Endothelial cell (in vitro differentiated cells): ENCODE measurements at regions not wholly inside any gene's neighbourhood (a gene's known extent, or its start where the extent isn't known, plus 50 kb on each side); places are given as distances from the start of the nearest gene placed in this dataset.

Experiments used
- DNase-seq: peaks from one replicate; pipeline ENCODE4 v3.0.0; 2021; ENCODE audit warnings: low spot score
- H3K27ac Mint-ChIP-seq: one replicate; pipeline ENCODE4 v1.8.0; 2021; ENCODE audit warnings: mixed read lengths, inconsistent platforms; ENCODE audit not compliant: unreplicated experiment
- H3K27me3 Mint-ChIP-seq: one replicate; pipeline ENCODE4 v1.8.0; 2021; ENCODE audit warnings: mild to moderate bottlenecking, moderate library complexity, mixed read lengths, inconsistent platforms; ENCODE audit not compliant: unreplicated experiment
- H3K36me3 Mint-ChIP-seq: one replicate; pipeline ENCODE4 v1.8.0; 2021; ENCODE audit warnings: mild to moderate bottlenecking, low read depth, mixed read lengths, inconsistent platforms; ENCODE audit not compliant: unreplicated experiment
- H3K4me1 Mint-ChIP-seq: one replicate; pipeline ENCODE4 v1.8.0; 2021; ENCODE audit warnings: mild to moderate bottlenecking, mixed read lengths, inconsistent platforms; ENCODE audit not compliant: unreplicated experiment
- H3K4me3 Mint-ChIP-seq: one replicate; pipeline ENCODE4 v1.8.0; 2021; ENCODE audit warnings: mild to moderate bottlenecking, mixed read lengths, inconsistent platforms; ENCODE audit not compliant: unreplicated experiment
- H3K9me3 Mint-ChIP-seq: one replicate; pipeline ENCODE4 v1.8.0; 2021; ENCODE audit warnings: mixed read lengths, inconsistent platforms; ENCODE audit not compliant: unreplicated experiment
- TF ChIP-seq, protein P1 (sequence below): fragments of 200-600 bp; sonication (generic); IDR thresholded peaks from one replicate; pipeline ENCODE4 v1.5.0; 2021; ENCODE audit warnings: antibody characterized with exemption; ENCODE audit not compliant: unreplicated experiment

DNA sequence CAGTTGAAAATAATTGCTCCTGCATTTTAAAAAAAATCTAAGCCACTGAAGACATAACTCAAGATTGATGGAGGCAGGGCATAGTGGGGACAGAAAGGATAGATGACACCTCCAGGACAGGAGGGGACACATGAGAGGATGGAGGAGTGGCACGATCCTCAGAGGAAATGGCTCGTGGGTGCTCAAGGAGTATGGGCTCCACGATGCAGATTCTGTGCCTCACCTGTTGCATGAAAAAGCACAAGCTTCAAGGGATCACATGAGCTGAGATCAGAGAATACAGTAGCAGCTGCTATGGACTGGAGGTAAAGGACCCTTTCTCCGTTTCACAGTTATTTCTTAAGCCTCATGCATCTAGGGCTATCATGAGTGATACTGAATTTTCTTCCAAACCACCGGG, 69.7 kb upstream of the KL start:
- H3K27ac Mint-ChIP-seq, result no peak overlapping the region
- peak overlapping the region; percentile 9 for H3K4me3 Mint-ChIP-seq
- peaks cover 5% of the 10 kb centered on the region for H3K9me3 Mint-ChIP-seq
- no peaks in the 10 kb centered on the region for H3K4me1 Mint-ChIP-seq
- no peak for DNase-seq
- no peaks in the 10 kb centered on the region for H3K27me3 Mint-ChIP-seq
- TF ChIP-seq, protein P1, sequence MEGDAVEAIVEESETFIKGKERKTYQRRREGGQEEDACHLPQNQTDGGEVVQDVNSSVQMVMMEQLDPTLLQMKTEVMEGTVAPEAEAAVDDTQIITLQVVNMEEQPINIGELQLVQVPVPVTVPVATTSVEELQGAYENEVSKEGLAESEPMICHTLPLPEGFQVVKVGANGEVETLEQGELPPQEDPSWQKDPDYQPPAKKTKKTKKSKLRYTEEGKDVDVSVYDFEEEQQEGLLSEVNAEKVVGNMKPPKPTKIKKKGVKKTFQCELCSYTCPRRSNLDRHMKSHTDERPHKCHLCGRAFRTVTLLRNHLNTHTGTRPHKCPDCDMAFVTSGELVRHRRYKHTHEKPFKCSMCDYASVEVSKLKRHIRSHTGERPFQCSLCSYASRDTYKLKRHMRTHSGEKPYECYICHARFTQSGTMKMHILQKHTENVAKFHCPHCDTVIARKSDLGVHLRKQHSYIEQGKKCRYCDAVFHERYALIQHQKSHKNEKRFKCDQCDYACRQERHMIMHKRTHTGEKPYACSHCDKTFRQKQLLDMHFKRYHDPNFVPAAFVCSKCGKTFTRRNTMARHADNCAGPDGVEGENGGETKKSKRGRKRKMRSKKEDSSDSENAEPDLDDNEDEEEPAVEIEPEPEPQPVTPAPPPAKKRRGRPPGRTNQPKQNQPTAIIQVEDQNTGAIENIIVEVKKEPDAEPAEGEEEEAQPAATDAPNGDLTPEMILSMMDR, result no peak
- H3K36me3 Mint-ChIP-seq, result peaks cover 6% of the 10 kb centered on the region

DNA sequence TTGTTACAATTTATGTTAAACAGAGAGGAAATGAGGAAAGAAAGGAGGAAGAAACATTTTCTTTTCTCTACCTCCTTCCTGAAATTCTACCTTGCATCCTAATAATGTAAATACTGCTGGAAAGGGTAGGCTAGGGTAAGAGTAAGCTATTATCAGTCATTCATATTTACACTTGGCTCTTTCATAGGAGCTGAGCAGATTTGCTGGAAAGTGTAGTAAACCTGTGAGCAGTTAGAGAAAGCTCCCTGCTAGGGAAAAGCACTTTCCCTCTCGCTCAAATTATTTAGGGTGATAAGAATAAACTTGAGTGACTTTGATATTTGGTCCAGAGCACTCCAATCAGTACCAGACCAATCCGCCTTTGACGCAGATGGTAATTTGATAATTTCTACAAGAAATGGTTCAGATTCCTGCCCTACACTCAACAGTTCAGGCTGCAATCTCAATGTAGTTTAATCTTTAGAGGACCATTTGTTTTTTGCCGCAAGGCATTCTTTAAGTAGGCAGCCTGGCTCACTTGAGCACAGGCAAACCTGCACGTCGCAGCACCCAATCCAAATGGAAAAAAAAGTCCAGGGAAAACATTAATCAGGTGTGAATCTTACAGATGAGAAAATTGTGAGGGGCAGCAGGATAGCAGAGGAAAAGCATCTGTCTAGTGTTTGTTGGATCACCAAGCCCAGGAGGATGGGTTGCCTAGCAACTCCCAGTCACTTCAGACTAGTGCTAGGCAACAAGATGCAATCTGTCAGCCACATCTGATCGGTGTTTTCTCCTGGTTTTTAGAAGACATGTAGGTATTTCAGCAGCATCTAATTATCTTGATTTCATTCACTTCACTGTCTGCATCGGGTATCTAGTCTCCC, 68.6 kb upstream of the KL start:
- Mint-ChIP-seq H3K36me3 (peaks cover 6% of the 10 kb centered on the region), H3K27ac (peak overlapping the region; percentile 64), H3K4me1 (no peaks in the 10 kb centered on the region), H3K4me3 (no peak overlapping the region), H3K27me3 (no peaks in the 10 kb centered on the region), H3K9me3 (peaks cover 5% of the 10 kb centered on the region)
- peak; percentile 8 for DNase-seq
- TF ChIP-seq, protein P1, result no peak

DNA sequence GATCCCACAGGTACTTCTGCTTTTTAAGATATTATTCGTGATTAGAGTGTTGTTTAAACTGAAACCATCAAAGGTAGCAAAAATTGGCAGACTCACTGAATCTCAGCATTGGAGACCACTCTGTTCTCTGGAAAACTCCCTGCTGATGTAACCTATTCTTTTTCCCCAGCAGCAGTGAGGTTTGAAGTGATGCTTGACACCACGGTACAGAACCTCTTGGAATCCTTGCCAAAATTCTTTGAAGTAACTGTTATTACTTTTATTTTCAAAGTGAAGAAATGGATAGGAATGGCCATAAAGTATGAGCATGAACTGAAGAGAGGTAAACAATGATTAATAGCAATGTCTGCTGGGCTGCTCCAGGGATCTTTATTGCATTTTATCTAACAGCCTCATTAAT, 66.4 kb upstream of the KL start:
- Mint-ChIP-seq H3K27me3 (no peaks in the 10 kb centered on the region), H3K36me3 (peaks cover 6% of the 10 kb centered on the region), H3K27ac (no peak overlapping the region), H3K4me1 (peaks cover 5% of the 10 kb centered on the region), H3K9me3 (peaks cover 5% of the 10 kb centered on the region), H3K4me3 (no peak overlapping the region)
- TF ChIP-seq, protein P1, result no peak
- DNase-seq, result no peak

DNA sequence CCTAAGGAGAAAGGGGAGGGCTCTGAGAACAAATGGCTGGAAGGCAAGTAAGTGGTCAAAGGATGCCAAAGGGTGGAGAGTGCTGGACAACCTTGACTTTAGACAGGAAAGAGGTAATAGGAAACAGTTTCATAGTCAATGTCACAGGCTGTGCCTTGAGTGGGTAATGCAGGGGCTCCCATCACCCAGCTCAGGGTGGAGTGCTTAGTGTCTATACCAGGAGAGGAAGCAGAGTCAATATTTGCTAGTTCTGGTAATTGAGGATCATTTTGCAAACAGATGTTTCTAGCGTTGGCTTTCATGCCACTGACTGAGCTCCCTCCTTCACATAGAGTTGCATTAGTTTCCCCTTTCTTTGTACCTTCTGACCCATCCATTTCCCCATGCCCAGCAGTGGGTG, 64.6 kb upstream of the KL start:
- H3K27ac Mint-ChIP-seq, result no peak overlapping the region
- H3K27me3 Mint-ChIP-seq, result no peaks in the 10 kb centered on the region
- H3K36me3 Mint-ChIP-seq, result no peaks in the 10 kb centered on the region
- TF ChIP-seq, protein P1, result no peak
- H3K4me1 Mint-ChIP-seq, result peaks cover 5% of the 10 kb centered on the region
- DNase-seq, result no peak
- no peak overlapping the region for H3K4me3 Mint-ChIP-seq
- no peaks in the 10 kb centered on the region for H3K9me3 Mint-ChIP-seq

DNA sequence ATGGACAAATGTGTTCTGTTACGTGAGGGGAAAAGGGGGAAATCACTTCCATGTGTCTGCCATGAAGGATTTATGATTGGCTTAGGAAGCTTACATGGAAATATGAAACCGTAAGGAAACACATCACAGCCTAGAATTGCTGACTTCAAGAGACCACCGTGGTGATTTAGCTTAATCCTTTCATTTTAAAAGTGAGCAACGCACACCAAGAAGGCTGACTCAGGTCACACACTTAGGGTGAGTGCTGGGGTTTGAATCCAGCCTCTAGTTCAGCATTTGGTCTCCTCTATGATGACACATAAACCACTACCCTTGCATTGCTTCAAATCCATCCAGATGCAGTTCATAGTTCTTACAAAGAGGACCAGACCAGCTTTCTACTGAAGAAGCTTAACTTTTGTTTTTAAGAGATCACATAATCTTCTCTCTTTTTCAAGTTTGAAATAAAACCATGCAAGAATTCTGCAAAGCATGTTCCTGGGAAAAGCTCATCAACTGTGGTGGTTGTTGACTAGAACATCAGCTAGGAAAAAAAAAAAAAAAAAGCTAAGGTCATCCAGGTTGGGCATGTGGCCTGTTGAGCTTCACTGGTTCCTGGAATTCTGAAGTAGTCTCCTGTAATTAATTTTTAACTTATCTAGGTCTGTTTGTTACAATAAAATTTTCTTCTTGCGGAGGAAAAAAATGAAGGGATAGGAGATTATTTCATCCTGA, 60.2 kb upstream of the KL start:
- no peaks in the 10 kb centered on the region for H3K9me3 Mint-ChIP-seq

More for the DNA sequence above, 60.2 kb upstream of the KL start:
- Mint-ChIP-seq H3K27ac (no peak overlapping the region), H3K27me3 (peaks cover 6% of the 10 kb centered on the region), H3K4me1 (peaks cover 5% of the 10 kb centered on the region), H3K4me3 (no peak overlapping the region), H3K36me3 (peaks cover 4% of the 10 kb centered on the region)
- no peak for DNase-seq
- TF ChIP-seq, protein P1, result no peak
